ENCODE measurements at regions not wholly inside any gene's neighbourhood (a gene's known extent, or its start where the extent isn't known, plus 50 kb on each side); places are given as distances from the start of the nearest gene placed in this dataset.

- no peak for FAIRE-seq
- peak; percentile 7 for DNase-seq (ENCODE audit: insufficient read length, low spot score)
Observed at GRCh38 chr13:50511877-50512341, 331.6 kb downstream of the DLEU7 start.

DNA sequence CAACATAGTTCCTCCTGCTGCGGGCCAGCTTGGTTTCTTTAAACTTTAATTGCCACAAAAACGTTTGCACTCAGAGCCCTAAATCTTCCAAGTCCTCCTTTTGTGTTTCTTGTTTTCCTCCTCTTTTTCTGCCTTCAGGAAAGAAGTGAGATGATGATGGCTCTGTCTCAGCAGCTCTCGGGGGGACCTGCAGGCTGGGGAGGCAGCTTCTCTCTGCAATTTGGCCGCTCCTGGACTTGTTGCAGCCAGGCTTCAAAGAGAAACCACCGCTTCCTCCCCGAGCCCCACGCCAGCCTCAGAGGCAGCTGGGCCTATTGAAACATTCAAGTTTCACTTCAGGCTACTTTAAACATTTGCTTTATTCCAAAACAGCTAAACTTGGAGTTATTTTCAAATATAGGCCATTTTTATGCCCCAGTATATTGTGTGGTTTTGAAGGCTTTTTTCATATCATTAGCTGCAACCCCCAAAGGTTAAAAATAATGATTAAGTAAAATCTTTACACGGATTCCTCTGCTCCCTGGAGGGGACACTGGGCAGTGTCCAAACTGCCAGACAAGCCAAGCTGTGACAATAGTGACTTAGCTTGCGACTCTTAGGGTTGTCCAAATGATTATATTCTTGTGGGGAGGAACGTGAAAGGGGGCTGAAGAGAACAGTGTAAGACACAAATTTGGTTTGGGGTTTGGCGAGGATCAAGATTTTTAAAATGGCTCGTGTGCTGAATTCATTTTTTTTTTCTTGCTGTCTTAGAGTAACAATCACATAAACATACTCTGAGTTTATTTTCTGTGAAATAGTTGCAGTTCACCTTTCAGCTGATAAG lies 330.8 kb downstream of the DLEU7 start:
- FAIRE-seq (peak; percentile 96), DNase-seq (ENCODE audit: insufficient read length, low spot score) (peak; percentile 48)

GRCh38 chr13:50513300-50513877 lies 330.1 kb downstream of the DLEU7 start:
- DNase-seq (ENCODE audit: insufficient read length, low spot score), result no peak
- FAIRE-seq, result no peak

GRCh38 chr13:50514249-50514648 lies 329.2 kb downstream of the DLEU7 start:
- DNase-seq (ENCODE audit: insufficient read length, low spot score) (no peak), FAIRE-seq (no peak)

- FAIRE-seq, result no peak
- DNase-seq (ENCODE audit: insufficient read length, low spot score), result no peak
Observed at GRCh38 chr13:50518131-50518530, 325.4 kb downstream of the DLEU7 start.

DNA sequence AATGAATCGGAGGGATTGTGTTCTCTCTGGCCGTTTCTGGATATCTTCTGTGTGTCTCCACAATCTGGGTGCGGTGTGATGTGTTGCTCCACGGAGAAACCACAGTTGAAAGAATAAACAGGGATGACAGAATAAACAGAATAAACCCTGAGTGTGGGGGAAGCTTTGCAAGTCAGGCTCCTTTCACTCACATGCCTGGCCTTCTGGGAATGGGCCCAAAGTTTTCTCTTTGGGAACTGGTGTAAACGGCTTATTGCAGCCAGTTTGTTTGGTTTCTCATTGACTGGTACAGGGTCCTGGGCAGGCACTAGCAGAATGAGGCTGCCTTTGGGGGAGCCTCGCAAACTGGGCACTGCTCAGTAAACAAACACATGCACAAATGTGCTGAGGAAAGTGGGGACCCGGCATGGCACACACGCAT lies 324.7 kb downstream of the DLEU7 start:
- no peak for DNase-seq (ENCODE audit: insufficient read length, low spot score)
- no peak for FAIRE-seq

GRCh38 chr13:50519866-50520265 lies 323.6 kb downstream of the DLEU7 start:
- no peak for DNase-seq (ENCODE audit: insufficient read length, low spot score)
- no peak for FAIRE-seq

- no peak for FAIRE-seq
Observed at GRCh38 chr13:50521006-50521830, 322.3 kb downstream of the DLEU7 start.

GRCh38 chr13:50521831-50522149 lies 321.7 kb downstream of the DLEU7 start:
- FAIRE-seq (no peak), DNase-seq (ENCODE audit: insufficient read length, low spot score) (no peak)

More at GRCh38 chr13:50521006-50521830, 322.3 kb downstream of the DLEU7 start:
- no peak for DNase-seq (ENCODE audit: insufficient read length, low spot score)

DNA sequence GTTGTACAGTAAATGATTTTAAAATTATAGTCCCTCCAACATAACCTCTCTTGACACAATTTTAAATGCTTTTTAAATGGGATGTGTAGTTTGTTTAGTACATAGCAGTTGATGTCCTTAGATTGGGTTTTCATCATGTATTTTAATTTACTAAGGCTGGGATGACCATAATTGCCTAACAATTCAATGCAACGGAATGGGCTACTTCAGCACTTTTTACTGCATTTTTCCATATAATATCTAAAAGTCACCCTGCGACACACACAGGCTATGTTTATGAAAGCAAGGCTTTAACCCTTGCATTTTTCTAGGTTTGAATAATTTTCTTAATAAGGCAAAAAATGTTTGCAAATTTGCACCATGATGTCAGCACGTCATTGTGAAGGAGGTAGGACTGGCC lies 321.0 kb downstream of the DLEU7 start:
- DNase-seq (ENCODE audit: insufficient read length, low spot score) (no peak), FAIRE-seq (no peak)

DNA sequence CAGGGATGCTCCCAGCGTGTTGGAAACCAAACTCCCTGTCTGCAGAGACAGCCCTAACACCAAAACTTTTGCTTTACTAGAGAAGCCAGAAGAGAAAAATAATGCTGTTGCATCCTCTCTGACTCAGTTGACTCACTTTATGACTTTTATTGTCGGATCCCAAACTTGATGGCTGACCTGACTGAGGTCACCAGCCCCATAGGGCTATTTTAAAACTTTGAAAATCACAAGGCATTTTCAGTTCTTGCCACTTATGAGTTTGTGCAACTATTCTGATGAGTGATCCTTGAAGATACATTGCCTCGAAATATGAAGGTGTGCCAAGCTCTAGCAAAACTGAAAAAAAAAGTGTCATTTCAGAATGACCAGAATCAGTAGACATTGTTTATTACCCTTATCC lies 320.2 kb downstream of the DLEU7 start:
- FAIRE-seq, result no peak
- DNase-seq (ENCODE audit: insufficient read length, low spot score), result no peak

DNA sequence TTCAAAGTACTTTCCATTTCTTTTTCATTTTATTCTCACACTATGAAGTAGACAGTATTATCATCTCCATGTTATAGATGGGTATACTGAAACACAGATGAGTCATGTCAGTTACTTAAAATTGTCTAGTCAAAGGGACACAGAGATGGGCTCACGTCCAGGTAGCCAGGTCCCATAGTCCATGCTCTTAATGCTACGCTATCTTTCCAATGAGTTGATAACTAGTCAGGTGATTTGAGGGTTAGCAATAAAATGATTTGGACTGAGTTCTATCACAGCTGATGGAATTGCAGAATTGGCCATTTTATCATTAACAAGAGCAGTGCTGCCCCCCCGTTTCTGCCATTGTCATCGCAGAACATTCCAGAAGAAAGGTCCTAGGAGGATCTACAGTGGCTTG lies 318.9 kb downstream of the DLEU7 start:
- FAIRE-seq, result no peak
- DNase-seq (ENCODE audit: insufficient read length, low spot score), result no peak

DNA sequence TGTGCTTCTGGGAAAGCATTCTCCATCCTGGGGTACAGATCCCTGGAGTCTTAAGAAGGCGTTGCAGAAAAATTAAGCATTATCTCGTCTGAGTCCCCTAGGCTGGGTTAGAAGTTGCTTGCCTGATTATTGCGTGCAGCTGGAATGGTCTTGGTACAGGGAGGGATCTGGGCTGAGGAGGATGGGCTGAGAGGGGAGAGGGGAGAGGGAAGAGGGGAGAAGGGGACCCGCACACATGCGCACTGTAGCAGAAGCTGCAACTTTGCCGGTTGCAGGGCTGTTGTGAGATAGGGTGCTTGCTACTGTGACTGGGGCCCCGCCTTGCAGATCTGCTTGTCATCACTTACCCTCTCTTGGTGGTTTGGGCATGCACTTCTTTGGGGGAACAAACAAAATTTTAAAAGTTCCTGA lies 316.8 kb downstream of the DLEU7 start:
- DNase-seq (ENCODE audit: insufficient read length, low spot score) (no peak), FAIRE-seq (no peak)

GRCh38 chr13:50527188-50527587 lies 316.3 kb downstream of the DLEU7 start:
- DNase-seq (ENCODE audit: insufficient read length, low spot score) (no peak), FAIRE-seq (no peak)

GRCh38 chr13:50527612-50528509 lies 315.6 kb downstream of the DLEU7 start:
- FAIRE-seq (no peak), DNase-seq (ENCODE audit: insufficient read length, low spot score) (no peak)

GRCh38 chr13:50529154-50529882 lies 314.2 kb downstream of the DLEU7 start:
- FAIRE-seq, result no peak

DNA sequence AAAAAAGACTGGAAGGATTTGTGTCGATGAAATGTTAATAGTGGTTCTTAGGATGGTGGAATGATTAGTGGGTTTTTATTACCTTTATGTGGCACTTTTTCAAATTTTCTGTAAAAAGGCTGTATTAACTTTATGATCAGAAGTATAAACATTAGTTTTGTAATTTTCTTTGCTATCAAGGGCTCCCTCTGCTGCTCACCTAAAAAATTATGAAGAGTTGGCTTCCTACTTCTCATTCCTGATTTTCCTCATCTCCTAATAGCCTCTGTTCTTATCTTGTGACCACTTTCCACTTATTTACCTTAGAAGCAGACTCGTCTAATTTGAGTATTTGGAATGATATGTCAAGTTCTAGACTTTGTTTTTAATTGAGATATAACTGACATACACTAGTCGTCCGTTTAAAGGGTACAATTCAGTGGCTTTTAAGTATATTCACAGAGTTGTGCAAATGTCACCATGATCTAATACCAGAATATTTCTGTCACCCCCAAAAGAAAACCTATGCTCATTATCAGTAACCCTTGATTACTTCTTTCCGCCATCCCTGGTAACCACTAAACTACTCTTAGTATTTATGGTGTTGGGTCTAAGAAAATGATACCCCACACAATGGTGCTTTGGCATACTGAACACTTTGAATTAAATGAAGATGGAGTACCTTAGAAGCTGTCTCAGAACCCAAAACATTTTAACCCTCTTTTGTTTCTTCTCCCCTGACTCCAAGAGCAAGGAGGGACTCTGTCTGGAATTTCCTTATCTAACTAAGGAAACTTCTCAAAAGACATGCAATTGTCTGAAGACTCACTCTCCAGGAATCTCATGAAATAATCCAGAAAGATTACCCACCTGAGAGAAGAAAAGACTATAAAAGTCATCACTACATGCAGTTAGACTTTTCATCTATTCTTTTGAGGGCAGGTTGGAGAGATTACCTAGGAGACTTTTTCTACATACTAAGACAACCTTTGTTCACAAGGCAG lies 311.3 kb downstream of the DLEU7 start:
- FAIRE-seq, result peak; percentile 26
- no peak for DNase-seq (ENCODE audit: insufficient read length, low spot score)

More at GRCh38 chr13:50529154-50529882, 314.2 kb downstream of the DLEU7 start:
- no peak for DNase-seq (ENCODE audit: insufficient read length, low spot score)

GRCh38 chr13:50535050-50535449 lies 308.4 kb downstream of the DLEU7 start:
- peak; percentile 42 for FAIRE-seq
- DNase-seq (ENCODE audit: insufficient read length, low spot score), result no peak

DNA sequence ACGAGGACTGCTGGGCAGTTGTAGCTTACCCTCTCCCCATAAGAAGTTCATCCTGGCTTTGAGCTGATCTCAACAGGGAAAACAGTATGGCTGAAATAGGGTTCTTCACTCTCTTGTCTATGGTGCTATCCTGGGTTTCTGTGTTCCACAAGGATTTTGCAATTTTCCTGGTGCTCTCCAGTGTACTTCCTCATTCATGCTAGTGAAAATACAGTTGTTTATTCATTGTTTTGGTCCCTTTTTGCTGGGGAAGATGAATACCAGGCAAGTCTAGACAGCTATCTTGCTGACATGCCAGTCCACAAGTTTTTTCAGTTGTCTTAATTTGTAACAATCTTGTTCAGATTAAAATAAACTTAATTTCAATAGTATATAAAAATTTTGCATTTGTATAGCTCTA lies 306.5 kb downstream of the DLEU7 start:
- DNase-seq (ENCODE audit: insufficient read length, low spot score) (no peak), FAIRE-seq (no peak)
